Mucosa of descending colon (tissue), 3 donors: ENCODE measurements at regions not wholly inside any gene's neighbourhood (a gene's known extent, or its start where the extent isn't known, plus 50 kb on each side); places are given as distances from the start of the nearest gene placed in this dataset.
"Not testable (repeated sequence)": the region's sequence is repeated elsewhere in the genome, so short reads cannot be mapped to it uniquely, and the experiment has no call there.

Source experiments
- ATAC-seq: fragments of 200-7000 bp; cut with Tn5 transposase; one replicate; pipeline ENCODE4 v1.9.1; 2020; ENCODE audit warnings: mild to moderate bottlenecking, moderate library complexity
- DNase-seq, 3 donors: peaks; one replicate each; pipeline ENCODE4 v3.0.0-alpha.2; 2020
- H3K36me3 ChIP-seq: fragments of 200-600 bp; one replicate; pipeline ENCODE4 v1.8.0; 2021; ENCODE audit warnings: low read depth, mild to moderate bottlenecking
- H3K4me1 ChIP-seq: fragments of 200-600 bp; one replicate; pipeline ENCODE4 v1.8.0; 2021; ENCODE audit warnings: low read depth, mild to moderate bottlenecking
- H3K4me3 ChIP-seq: fragments of 200-600 bp; one replicate; pipeline ENCODE4 v1.8.0; 2021; ENCODE audit warnings: mild to moderate bottlenecking
- H3K9me3 ChIP-seq: fragments of 200-600 bp; one replicate; pipeline ENCODE4 v1.8.0; 2021; ENCODE audit warnings: mild to moderate bottlenecking
- intact Hi-C, 2 donors: fragments of 100-400 bp; cut with DNase I in 1 of 2; cut with micrococcal nuclease in 1 of 2; formaldehyde crosslinking; loops; one replicate each; pipeline versions ENCODE4 v1.11.0 to v1.11.1; 2022; cut with DNase I, micrococcal nuclease
- TF ChIP-seq, protein P1 (sequence below): fragments of 200-600 bp; IDR thresholded peaks from one replicate; pipeline ENCODE4 v1.8.0; 2022; ENCODE audit warnings: antibody characterized with exemption, mild to moderate bottlenecking
- donor health status: DM: no; HTN: no; CAD: no; lungs with moderate emphysema.
- donor health status: DM: no; HTN: no; CAD: no.
- donor health status: DM: no; HTN: yes; CAD: no.

DNA sequence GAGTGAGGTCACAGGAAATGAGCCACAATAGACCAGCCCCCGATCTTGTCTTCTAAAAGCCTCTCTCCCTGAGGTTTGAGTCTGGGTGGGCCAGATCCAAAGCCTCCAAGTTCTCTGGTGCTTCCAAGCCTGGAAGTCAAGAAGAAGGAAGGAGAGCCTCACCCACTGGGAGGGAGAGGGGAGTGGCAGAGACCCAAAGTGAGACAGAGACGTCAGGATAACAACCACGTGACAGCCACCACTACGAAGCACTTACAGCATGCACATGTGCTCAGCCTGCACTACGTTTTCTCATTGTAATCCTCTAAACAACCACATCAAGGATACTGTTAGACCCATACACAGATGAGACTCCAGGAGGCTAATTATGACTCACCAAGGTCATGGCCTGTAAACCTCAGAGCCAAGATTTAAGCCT lies 197.3 kb upstream of the LINGO1 start:
- no peaks in the 10 kb centered on the region for H3K36me3 ChIP-seq
- DNase-seq = peak in 1 of 3 donors; percentile 4
- ATAC-seq = no peak
- TF ChIP-seq, protein P1, sequence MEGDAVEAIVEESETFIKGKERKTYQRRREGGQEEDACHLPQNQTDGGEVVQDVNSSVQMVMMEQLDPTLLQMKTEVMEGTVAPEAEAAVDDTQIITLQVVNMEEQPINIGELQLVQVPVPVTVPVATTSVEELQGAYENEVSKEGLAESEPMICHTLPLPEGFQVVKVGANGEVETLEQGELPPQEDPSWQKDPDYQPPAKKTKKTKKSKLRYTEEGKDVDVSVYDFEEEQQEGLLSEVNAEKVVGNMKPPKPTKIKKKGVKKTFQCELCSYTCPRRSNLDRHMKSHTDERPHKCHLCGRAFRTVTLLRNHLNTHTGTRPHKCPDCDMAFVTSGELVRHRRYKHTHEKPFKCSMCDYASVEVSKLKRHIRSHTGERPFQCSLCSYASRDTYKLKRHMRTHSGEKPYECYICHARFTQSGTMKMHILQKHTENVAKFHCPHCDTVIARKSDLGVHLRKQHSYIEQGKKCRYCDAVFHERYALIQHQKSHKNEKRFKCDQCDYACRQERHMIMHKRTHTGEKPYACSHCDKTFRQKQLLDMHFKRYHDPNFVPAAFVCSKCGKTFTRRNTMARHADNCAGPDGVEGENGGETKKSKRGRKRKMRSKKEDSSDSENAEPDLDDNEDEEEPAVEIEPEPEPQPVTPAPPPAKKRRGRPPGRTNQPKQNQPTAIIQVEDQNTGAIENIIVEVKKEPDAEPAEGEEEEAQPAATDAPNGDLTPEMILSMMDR = no peak
- H3K9me3 ChIP-seq = no peaks in the 10 kb centered on the region
- H3K4me1 ChIP-seq = no peaks in the 10 kb centered on the region
- H3K4me3 ChIP-seq = no peak overlapping the region
- intact Hi-C loops = no loop called here

DNA sequence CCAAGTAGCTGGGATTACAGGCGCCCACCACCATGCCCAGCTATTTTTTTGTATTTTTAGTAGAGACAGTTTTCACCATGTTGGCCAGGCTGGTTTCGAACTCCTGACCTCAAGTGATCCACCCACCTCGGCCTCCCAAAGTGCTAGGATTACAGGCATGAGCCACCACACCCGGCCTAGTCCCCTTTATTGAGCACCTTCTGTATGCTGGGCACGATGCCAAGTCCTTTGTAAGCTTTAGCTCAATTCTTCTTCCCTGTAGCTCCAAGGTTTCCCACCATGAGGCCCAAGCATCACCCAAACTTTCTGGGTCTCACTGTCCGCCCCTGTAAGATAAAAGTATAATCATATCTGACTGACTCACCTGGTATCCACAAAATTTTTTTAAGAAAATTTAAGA lies 196.6 kb upstream of the LINGO1 start:
- ATAC-seq, DNase-seq, H3K9me3 ChIP-seq, H3K36me3 ChIP-seq, H3K4me3 ChIP-seq, H3K4me1 ChIP-seq: not testable (repeated sequence)
- intact Hi-C loops = loop anchor here in 1 of 2 donors (10.0 kb wide), 1 partner anchor 195 kb away; the partner anchor contains the start of gene LINGO1

DNA sequence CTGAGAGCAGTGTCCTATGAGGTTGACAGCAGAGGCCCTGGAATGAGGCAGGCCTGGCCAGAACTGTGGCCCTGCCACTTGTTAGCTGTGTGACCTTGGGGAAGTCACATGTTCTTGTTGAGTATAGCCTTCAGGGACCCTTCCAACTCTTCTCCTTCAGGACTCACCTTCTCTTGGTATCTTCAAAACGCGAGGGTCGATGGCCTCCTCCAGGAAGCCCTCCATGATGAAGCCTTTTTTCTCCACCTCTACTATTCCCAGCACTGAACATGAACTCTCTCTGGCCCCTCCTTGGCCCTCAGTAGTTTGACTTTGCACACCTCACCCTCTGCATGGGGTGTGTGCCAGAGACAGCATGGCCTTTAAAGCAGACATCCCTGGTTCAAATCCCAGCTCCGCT lies 195.1 kb upstream of the LINGO1 start:
- H3K9me3 ChIP-seq = no peaks in the 10 kb centered on the region
- no peaks in the 10 kb centered on the region for H3K4me1 ChIP-seq
- no peaks in the 10 kb centered on the region for H3K36me3 ChIP-seq
- no peak overlapping the region for H3K4me3 ChIP-seq
- no peak for ATAC-seq
- DNase-seq = no peak
- TF ChIP-seq, protein P1 = no peak
- intact Hi-C loops = loop anchor here in 1 of 2 donors (10.0 kb wide), 1 partner anchor 193 kb away; the partner anchor contains the start of gene LINGO1

DNA sequence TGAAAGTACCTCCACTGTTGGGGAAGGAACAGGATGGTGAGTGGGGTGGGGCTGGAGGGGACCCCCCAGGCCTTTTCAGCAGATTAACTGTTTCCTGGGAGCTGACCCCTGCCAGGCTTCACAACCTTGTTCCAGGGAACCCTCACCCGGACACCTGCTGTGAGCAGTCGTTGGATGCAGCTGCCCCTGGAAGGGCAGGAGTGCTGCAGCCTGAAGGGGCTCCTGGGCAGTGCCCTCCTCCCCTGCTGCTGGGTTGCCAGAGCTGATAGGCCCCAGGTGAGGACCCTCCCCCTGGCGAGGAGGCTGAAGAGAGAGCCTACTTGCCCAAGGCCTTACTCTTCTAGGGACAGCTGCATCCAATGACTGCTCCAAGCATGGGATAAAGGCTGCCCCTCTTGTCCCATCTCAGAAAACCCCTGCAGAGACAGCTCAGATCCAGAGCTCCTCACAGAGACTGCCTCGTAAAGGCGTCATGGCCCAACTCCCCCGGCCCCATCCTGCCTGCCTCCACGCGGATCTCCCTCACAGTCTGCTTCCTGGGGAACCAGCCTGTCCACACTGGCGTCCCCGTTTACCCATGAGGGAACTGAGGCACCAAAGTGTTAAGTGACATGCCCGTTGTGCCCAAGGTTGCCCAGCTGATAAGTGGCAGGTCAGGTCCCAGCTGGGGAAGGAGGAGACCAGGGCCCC lies 193.4 kb upstream of the LINGO1 start:
- ATAC-seq (no peak), DNase-seq (peak in 1 of 3 donors; percentile 0)
- Histone ChIP-seq H3K36me3 (no peaks in the 10 kb centered on the region), H3K4me3 (no peak overlapping the region), H3K4me1 (no peaks in the 10 kb centered on the region), H3K9me3 (no peaks in the 10 kb centered on the region)
- intact Hi-C loops = loop anchor here in 1 of 2 donors (10.0 kb wide), 1 partner anchor 191 kb away; the partner anchor contains the start of gene LINGO1
- TF ChIP-seq, protein P1 = no peak

DNA sequence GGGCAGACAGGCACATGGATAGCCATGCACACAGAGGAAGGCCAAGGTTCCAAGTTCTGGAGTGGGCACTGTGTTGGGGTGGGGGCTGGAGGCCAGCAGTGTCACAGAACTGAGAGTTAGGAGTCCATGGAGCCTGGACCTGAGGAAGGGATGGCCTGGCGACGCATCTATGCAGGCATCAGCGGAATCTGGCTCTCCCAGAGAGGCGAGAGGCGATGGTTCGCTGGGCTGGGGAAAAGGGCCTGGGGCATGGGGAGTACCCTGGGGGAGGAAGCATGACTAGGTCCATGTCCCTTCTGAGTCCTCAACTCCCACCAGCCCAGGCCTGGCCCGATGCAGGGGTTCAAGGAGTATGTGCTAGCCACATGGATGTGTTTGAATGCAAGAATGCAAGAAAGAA lies 192.8 kb upstream of the LINGO1 start:
- Histone ChIP-seq H3K4me1 (no peaks in the 10 kb centered on the region), H3K9me3 (no peaks in the 10 kb centered on the region), H3K4me3 (no peak overlapping the region), H3K36me3 (no peaks in the 10 kb centered on the region)
- intact Hi-C loops = loop anchor here in 1 of 2 donors (10.0 kb wide), 1 partner anchor 191 kb away; the partner anchor contains the start of gene LINGO1
- DNase-seq (peak in 1 of 3 donors; percentile 10), ATAC-seq (no peak)
- TF ChIP-seq, protein P1 = no peak

DNA sequence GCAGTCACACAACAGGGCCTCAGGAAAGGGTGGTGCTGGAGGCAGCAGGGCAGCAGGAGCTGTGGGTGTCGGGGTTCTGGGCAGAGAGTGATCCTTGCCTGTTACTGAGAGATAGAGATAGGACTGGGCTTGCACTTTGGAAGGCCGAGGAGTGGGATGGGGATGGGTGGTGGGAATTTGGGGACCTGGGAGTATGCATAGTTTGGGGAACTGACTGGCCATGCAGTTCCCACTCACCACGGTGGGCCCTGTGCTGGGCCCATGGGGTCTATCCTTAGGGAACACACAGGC lies 192.5 kb upstream of the LINGO1 start:
- Histone ChIP-seq H3K36me3 (no peaks in the 10 kb centered on the region), H3K4me1 (peaks cover 1% of the 10 kb centered on the region), H3K9me3 (no peaks in the 10 kb centered on the region), H3K4me3 (no peak overlapping the region)
- intact Hi-C loops = loop anchor here in 1 of 2 donors (10.0 kb wide), 1 partner anchor 190 kb away; the partner anchor contains the start of gene LINGO1
- DNase-seq = no peak
- TF ChIP-seq, protein P1 = no peak
- no peak for ATAC-seq
